ENCODE measurements at regions not wholly inside any gene's neighbourhood (a gene's known extent, or its start where the extent isn't known, plus 50 kb on each side); places are given as distances from the start of the nearest gene placed in this dataset.

DNA sequence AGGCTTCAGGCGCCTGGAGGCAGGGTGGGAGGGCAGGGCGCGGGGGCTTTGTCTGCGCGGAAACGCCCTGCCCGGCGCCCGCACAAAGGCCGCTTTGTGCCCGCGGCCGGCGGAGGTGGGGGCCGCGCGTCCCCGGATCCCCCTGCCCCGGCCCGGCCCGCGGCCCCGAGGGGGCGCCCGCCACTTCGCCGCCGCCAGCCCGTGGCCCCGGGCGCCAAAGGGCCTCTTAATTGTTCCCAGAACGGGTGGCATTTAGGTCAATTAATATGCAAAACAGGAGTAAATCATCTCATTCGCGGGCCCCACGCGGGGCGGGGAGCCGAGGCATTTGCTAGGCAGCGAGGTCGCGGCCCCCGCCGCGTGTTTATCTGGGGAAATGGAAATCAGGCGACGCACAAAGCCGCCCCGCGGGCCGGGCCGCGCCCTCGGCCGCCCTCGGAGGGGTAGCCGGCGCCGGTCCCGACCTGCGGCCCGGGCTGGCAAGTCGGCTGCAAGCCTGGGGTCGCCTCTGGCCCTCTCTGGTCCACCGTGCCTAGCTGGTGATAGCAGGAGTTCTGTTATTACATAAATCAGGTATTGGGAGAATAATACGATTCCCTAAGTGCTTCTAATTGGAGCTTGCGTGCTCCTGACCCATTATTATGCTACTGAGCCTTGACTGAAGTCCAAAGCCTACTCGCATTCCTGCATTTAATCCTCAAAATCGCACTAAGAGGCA lies 148.2 kb upstream of the GLI2 start:
- no peak for TF ChIP-seq EP300 (IDR thresholded peaks at IDR 0.05)
- no peak for TF ChIP-seq POLR2A (IDR thresholded peaks at IDR 0.05)
- TF ChIP-seq, protein P1, sequence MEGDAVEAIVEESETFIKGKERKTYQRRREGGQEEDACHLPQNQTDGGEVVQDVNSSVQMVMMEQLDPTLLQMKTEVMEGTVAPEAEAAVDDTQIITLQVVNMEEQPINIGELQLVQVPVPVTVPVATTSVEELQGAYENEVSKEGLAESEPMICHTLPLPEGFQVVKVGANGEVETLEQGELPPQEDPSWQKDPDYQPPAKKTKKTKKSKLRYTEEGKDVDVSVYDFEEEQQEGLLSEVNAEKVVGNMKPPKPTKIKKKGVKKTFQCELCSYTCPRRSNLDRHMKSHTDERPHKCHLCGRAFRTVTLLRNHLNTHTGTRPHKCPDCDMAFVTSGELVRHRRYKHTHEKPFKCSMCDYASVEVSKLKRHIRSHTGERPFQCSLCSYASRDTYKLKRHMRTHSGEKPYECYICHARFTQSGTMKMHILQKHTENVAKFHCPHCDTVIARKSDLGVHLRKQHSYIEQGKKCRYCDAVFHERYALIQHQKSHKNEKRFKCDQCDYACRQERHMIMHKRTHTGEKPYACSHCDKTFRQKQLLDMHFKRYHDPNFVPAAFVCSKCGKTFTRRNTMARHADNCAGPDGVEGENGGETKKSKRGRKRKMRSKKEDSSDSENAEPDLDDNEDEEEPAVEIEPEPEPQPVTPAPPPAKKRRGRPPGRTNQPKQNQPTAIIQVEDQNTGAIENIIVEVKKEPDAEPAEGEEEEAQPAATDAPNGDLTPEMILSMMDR (IDR thresholded peaks at IDR 0.05) = no peak
- Histone ChIP-seq H3K27ac (no peak overlapping the region), H3K36me3 (no peaks in the 10 kb centered on the region), H3K27me3 (peaks cover 0 to 25% of the 10 kb centered on the region in 2 donors), H3K4me1 (peaks cover 0 to 15% (median 3%) of the 10 kb centered on the region in 4 donors), H3K9me3 (peaks cover 0 to 16% (median 0%) of the 10 kb centered on the region in 4 donors), H3K4me3 (peak overlapping the region in 1 of 4 donors; percentile 32)
- no peak for DNase-seq (ENCODE audit: low spot score in 2 of 2)
- 5 to 6% methylated on average over 15 to 60 of the region's 68 CpGs for WGBS, 2 donors

DNA sequence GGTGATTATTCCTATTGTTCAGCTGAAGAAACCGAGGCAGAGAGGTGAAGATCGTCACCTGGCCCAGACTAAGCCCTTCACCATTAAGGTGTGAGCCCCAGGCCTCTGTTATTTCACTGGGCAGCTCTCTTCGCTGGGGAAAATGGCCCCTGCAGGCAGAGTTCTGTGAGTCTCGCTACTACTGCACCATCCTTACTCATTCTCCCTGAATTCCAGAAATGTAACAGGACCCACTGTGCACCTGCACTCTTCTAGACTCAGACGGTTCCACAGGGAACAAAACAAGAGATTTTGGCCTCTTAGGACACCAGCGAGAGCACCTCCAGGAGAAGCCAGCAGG lies 147.7 kb upstream of the GLI2 start:
- TF ChIP-seq, protein P1 (IDR thresholded peaks at IDR 0.05) = no peak
- TF ChIP-seq EP300 (IDR thresholded peaks at IDR 0.05) (no peak), POLR2A (IDR thresholded peaks at IDR 0.05) (no peak)
- WGBS, 2 donors = 61 to 78% methylated on average over 4 to 6 of the region's 6 CpGs

DNA sequence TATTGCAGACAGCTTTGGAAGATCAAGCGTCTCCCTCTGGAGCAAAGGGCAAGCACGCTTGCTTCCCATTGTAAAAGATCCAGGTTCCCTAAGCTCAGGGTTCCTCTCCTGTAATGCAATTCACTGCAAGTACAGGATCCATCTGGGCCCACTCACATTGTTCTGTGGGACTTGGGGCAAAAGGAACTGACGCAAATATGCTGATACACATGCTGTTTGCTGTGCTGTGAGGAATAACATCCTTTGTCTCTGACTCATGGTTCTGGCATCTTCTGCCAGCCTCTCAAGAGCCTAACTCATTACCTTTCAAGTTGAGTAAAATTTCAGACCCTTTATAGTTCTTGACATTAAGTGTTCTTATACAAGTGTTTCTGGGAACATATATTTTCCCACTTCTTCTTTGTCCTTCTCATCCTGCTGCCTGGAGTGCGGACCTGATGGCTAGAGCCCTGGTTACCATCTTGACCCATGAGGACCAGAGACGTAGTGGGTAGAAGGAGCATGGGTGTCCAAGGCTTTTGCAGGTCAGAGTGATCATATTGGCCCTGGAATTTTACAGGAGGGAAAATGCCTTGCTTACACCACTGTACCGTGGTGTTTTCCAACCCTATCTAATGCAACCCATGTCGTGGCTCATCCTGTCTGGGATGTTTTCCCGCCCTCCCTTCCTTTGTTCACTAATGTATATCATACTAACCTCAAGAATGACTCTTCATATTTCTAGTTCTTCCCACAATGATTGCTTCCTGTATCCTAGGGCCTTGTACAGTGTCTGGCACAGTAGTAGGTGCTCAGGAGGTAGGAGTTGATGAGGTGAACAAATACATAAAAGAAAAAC lies 145.7 kb upstream of the GLI2 start:
- no peak overlapping the region for H3K27ac ChIP-seq
- WGBS, 2 donors = 86 to 95% methylated on average over 8 of the region's 8 CpGs
- H3K4me3 ChIP-seq = no peak overlapping the region
- peaks cover 0 to 32% of the 10 kb centered on the region in 2 donors for H3K27me3 ChIP-seq
- TF ChIP-seq EP300 (IDR thresholded peaks at IDR 0.05) (peak in 1 of 2 donors; percentile 30), POLR2A (IDR thresholded peaks at IDR 0.05) (no peak)
- TF ChIP-seq, protein P1 (IDR thresholded peaks at IDR 0.05) = no peak
- no peak for DNase-seq (ENCODE audit: low spot score in 2 of 2)
- H3K4me1 ChIP-seq = peaks cover 0 to 20% (median 3%) of the 10 kb centered on the region in 4 donors
- peaks cover 0 to 4% (median 0%) of the 10 kb centered on the region in 4 donors for H3K9me3 ChIP-seq
- H3K36me3 ChIP-seq = no peaks in the 10 kb centered on the region

More for the DNA sequence above, 147.7 kb upstream of the GLI2 start:
- Histone ChIP-seq H3K27ac (no peak overlapping the region), H3K9me3 (peaks cover 0 to 13% (median 0%) of the 10 kb centered on the region in 4 donors), H3K4me1 (peaks cover 0 to 15% (median 3%) of the 10 kb centered on the region in 4 donors), H3K27me3 (peaks cover 0 to 25% of the 10 kb centered on the region in 2 donors), H3K36me3 (no peaks in the 10 kb centered on the region), H3K4me3 (no peak overlapping the region)
- no peak for DNase-seq (ENCODE audit: low spot score in 2 of 2)

DNA sequence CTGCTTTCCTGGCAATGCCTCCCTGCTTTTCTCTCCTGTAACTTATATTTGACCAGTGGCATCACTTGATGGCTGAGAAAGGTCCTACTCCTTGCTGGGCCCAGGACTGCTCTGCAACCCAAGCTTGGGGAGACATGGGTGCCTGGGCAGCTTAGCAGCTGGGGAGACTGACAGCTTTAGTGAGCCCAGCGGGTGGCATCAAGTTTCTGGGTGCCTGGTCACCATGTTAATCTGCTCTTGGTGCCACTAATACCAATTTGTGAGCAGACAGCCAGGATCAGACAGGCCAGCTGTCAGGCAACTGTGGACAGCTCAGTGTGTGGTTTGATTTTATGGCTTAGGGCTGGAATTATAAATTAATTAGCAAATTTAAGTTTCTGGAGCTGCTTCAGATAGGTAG lies 144.8 kb upstream of the GLI2 start:
- no peak for TF ChIP-seq POLR2A (IDR thresholded peaks at IDR 0.05)
- TF ChIP-seq, protein P1 (IDR thresholded peaks at IDR 0.05) = no peak
- no peak for TF ChIP-seq EP300 (IDR thresholded peaks at IDR 0.05)
- no peak for DNase-seq (ENCODE audit: low spot score in 2 of 2)
- 100% methylated on average over 1 of the region's 1 CpG for WGBS, 2 donors
- peaks cover 0 to 30% of the 10 kb centered on the region in 2 donors for H3K27me3 ChIP-seq
- H3K9me3 ChIP-seq = no peaks in the 10 kb centered on the region
- H3K4me1 ChIP-seq = peaks cover 0 to 28% (median 3%) of the 10 kb centered on the region in 4 donors
- H3K4me3 ChIP-seq = no peak overlapping the region
- no peaks in the 10 kb centered on the region for H3K36me3 ChIP-seq
- no peak overlapping the region for H3K27ac ChIP-seq

DNA sequence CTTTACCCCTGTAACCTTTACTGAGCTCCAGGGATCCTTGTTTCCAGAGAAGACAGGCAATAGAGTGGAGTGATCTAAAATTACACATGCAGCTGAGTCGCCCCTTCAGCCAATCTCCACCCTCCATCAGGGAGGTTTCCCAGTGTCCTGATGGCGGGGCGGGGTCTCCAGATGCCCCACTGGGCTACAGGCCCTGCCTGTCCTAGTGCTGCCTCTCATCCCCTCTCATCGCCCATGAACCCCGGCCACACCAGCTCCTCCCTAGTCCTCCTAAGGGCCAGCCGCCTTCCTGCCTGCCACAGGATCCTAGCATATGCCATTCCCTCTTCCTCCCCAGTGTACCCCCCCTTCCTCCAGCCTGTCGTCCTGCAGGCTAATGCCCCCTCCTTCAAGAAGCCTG lies 144.1 kb upstream of the GLI2 start:
- no peak overlapping the region for H3K27ac ChIP-seq
- DNase-seq (ENCODE audit: low spot score in 2 of 2) = no peak
- no peaks in the 10 kb centered on the region for H3K36me3 ChIP-seq
- no peaks in the 10 kb centered on the region for H3K9me3 ChIP-seq
- H3K27me3 ChIP-seq = peaks cover 0 to 23% of the 10 kb centered on the region in 2 donors
- TF ChIP-seq, protein P1 (IDR thresholded peaks at IDR 0.05) = no peak
- TF ChIP-seq EP300 (IDR thresholded peaks at IDR 0.05) (no peak), POLR2A (IDR thresholded peaks at IDR 0.05) (no peak)
- H3K4me3 ChIP-seq = no peak overlapping the region
- 83% methylated on average over 7 of the region's 7 CpGs for WGBS, 2 donors
- H3K4me1 ChIP-seq = peaks cover 0 to 35% (median 7%) of the 10 kb centered on the region in 4 donors
